ENCODE measurements at regions not wholly inside any gene's neighbourhood (a gene's known extent, or its start where the extent isn't known, plus 50 kb on each side); places are given as distances from the start of the nearest gene placed in this dataset.

- H3K9me3 ChIP-seq = no peaks in the 10 kb centered on the region
Observed at GRCh38 chr3:135699741-135700140, 265.8 kb upstream of the PPP2R3A start.

GRCh38 chr3:135706758-135707375 lies 258.7 kb upstream of the PPP2R3A start:
- intact Hi-C loops (cut with DNase I) = no loop called here

More at GRCh38 chr3:135699741-135700140, 265.8 kb upstream of the PPP2R3A start:
- intact Hi-C loops (cut with DNase I) = no loop called here
- no peak for DNase-seq (ENCODE audit: extremely low spot score in 2 of 2)
- Histone ChIP-seq H3K4me1 (no peaks in the 10 kb centered on the region), H3K4me3 (no peak overlapping the region), H3K27ac (no peak overlapping the region), H3K27me3 (no peaks in the 10 kb centered on the region), H3K36me3 (no peaks in the 10 kb centered on the region)
- TF ChIP-seq CTCF (IDR thresholded peaks at IDR 0.05) (no peak), POLR2AphosphoS5 (IDR thresholded peaks at IDR 0.05; ENCODE audit: insufficient read depth in 1 of 2, low read depth in 1 of 2) (no peak), POLR2A (IDR thresholded peaks at IDR 0.05) (no peak)

GRCh38 chr3:135719449-135719848 lies 246.1 kb upstream of the PPP2R3A start:
- Histone ChIP-seq H3K36me3 (no peaks in the 10 kb centered on the region), H3K4me1 (no peaks in the 10 kb centered on the region), H3K4me3 (no peak overlapping the region), H3K27ac (no peak overlapping the region), H3K9me3 (no peaks in the 10 kb centered on the region), H3K27me3 (no peaks in the 10 kb centered on the region)
- TF ChIP-seq POLR2A (IDR thresholded peaks at IDR 0.05) (no peak), CTCF (IDR thresholded peaks at IDR 0.05) (no peak), POLR2AphosphoS5 (IDR thresholded peaks at IDR 0.05; ENCODE audit: insufficient read depth in 1 of 2, low read depth in 1 of 2) (no peak)
- intact Hi-C loops (cut with DNase I) = no loop called here
- no peak for DNase-seq (ENCODE audit: extremely low spot score in 2 of 2)

More at GRCh38 chr3:135706758-135707375, 258.7 kb upstream of the PPP2R3A start:
- Histone ChIP-seq H3K9me3 (no peaks in the 10 kb centered on the region), H3K27ac (no peak overlapping the region), H3K4me3 (no peak overlapping the region), H3K4me1 (no peaks in the 10 kb centered on the region), H3K36me3 (no peaks in the 10 kb centered on the region), H3K27me3 (no peaks in the 10 kb centered on the region)
- no peak for TF ChIP-seq POLR2AphosphoS5 (IDR thresholded peaks at IDR 0.05; ENCODE audit: insufficient read depth in 1 of 2, low read depth in 1 of 2)
- TF ChIP-seq POLR2A (IDR thresholded peaks at IDR 0.05) = no peak
- TF ChIP-seq CTCF (IDR thresholded peaks at IDR 0.05) = no peak
- no peak for DNase-seq (ENCODE audit: extremely low spot score in 2 of 2)

GRCh38 chr3:135728007-135728721 lies 237.4 kb upstream of the PPP2R3A start:
- TF ChIP-seq POLR2A (IDR thresholded peaks at IDR 0.05) (no peak), POLR2AphosphoS5 (IDR thresholded peaks at IDR 0.05; ENCODE audit: insufficient read depth in 1 of 2, low read depth in 1 of 2) (no peak), CTCF (IDR thresholded peaks at IDR 0.05) (no peak)
- intact Hi-C loops (cut with DNase I) = no loop called here
- Histone ChIP-seq H3K27ac (no peak overlapping the region), H3K27me3 (no peaks in the 10 kb centered on the region), H3K36me3 (no peaks in the 10 kb centered on the region), H3K4me3 (no peak overlapping the region), H3K9me3 (peaks cover 4% of the 10 kb centered on the region), H3K4me1 (no peaks in the 10 kb centered on the region)
- no peak for DNase-seq (ENCODE audit: extremely low spot score in 2 of 2)

- TF ChIP-seq POLR2A (IDR thresholded peaks at IDR 0.05) = no peak
- TF ChIP-seq CTCF (IDR thresholded peaks at IDR 0.05) = no peak
- TF ChIP-seq POLR2AphosphoS5 (IDR thresholded peaks at IDR 0.05; ENCODE audit: insufficient read depth in 1 of 2, low read depth in 1 of 2) = no peak
- H3K4me1 ChIP-seq = no peaks in the 10 kb centered on the region
- no peak for DNase-seq (ENCODE audit: extremely low spot score in 2 of 2)
- intact Hi-C loops (cut with DNase I) = no loop called here
- H3K36me3 ChIP-seq = no peaks in the 10 kb centered on the region
- H3K9me3 ChIP-seq = peaks cover 3% of the 10 kb centered on the region
- H3K4me3 ChIP-seq = no peak overlapping the region
- H3K27ac ChIP-seq = no peak overlapping the region
- no peaks in the 10 kb centered on the region for H3K27me3 ChIP-seq
Observed at GRCh38 chr3:135731546-135731945, 234.0 kb upstream of the PPP2R3A start.
